T-cell (primary cell): ENCODE measurements at regions not wholly inside any gene's neighbourhood (a gene's known extent, or its start where the extent isn't known, plus 50 kb on each side); places are given as distances from the start of the nearest gene placed in this dataset.

Experiments
- ATAC-seq, 4 experiments: fragments of 200-7000 bp in 3 of 4; fragments of 150-1000 bp in 1 of 4; cut with Tn5 transposase; replicated peaks in 1 of 4; 1 replicate in 3 of 4; 2 replicates in 1 of 4; pipeline ENCODE4 v1.10.0; 2021; ENCODE audit warnings: moderate library complexity in 3 of 4, mild to moderate bottlenecking in 2 of 4, moderate number of reproducible peaks in 1 of 4
- CTCF ChIA-PET, 2 donors: fragments of 300-600 bp; sonication (Branson Sonifier 250); formaldehyde crosslinking; loops; one replicate each; lab custom pipeline; 2022; ENCODE audit warnings: antibody characterized with exemption in 2 of 2; lab: Charles Lee
- POLR2A ChIA-PET, 2 donors: fragments of 300-600 bp; sonication (Branson Sonifier 250); formaldehyde crosslinking; loops; one replicate each; lab custom pipeline; 2022; ENCODE audit warnings: antibody characterized with exemption in 2 of 2; lab: Charles Lee
- DNase-seq, 35 experiments: peaks; one replicate each; pipeline versions ENCODE4 v3.0.0 to v3.0.0-alpha.2; 2013 to 2023
- H3K27ac ChIP-seq: one replicate; pipeline ENCODE4 v1.5.1; 2013; ENCODE audit warnings: low read length
- H3K27me3 ChIP-seq, 2 experiments: replicated peaks in 1 of 2; 1 replicate in 1 of 2; 2 replicates in 1 of 2; pipeline versions ENCODE4 v1.6.1 to v1.7.0; 2013; ENCODE audit warnings: low read length in 1 of 2, mixed read lengths in 1 of 2; ENCODE audit not compliant: control insufficient read depth in 2 of 2, insufficient read depth in 2 of 2; ENCODE audit errors: extremely low read depth in 1 of 2
- H3K36me3 ChIP-seq, 2 donors: 1 replicate in 1 of 2; 2 replicates in 1 of 2; pipeline versions ENCODE4 v1.6.1 to v1.7.0; 2013; ENCODE audit warnings: low read length in 1 of 2; ENCODE audit not compliant: control insufficient read depth in 2 of 2, insufficient read depth in 1 of 2; ENCODE audit errors: extremely low read depth in 1 of 2
- H3K4me1 ChIP-seq, 2 experiments: 1 replicate in 1 of 2; 2 replicates in 1 of 2; pipeline versions ENCODE4 v1.6.1 to v1.7.0; 2013; ENCODE audit warnings: low read length in 2 of 2, mixed read lengths in 1 of 2; ENCODE audit not compliant: insufficient read depth in 2 of 2, control insufficient read depth in 1 of 2; ENCODE audit errors: extremely low read depth in 1 of 2
- H3K4me3 ChIP-seq, 2 donors: 1 replicate in 1 of 2; 2 replicates in 1 of 2; pipeline versions ENCODE4 v1.5.1 to v1.7.0; 2013; ENCODE audit warnings: mild to moderate bottlenecking in 2 of 2, low read length in 1 of 2, moderate library complexity in 1 of 2; ENCODE audit not compliant: control insufficient read depth in 1 of 2; ENCODE audit errors: extremely low read depth in 1 of 2
- H3K9me3 ChIP-seq: 2 replicates; pipeline ENCODE4 v1.7.0; 2013
- H3K27ac Mint-ChIP-seq, 2 donors: one replicate each; pipeline ENCODE4 v1.8.0; 2020 to 2021; ENCODE audit warnings: mild to moderate bottlenecking in 2 of 2, mixed read lengths in 2 of 2
- H3K27me3 Mint-ChIP-seq, 2 donors: one replicate each; pipeline ENCODE4 v1.8.0; 2021 to 2022; ENCODE audit warnings: mixed read lengths in 2 of 2
- H3K36me3 Mint-ChIP-seq: one replicate; pipeline ENCODE4 v1.8.0; 2021; ENCODE audit warnings: mixed read lengths
- H3K4me1 Mint-ChIP-seq, 3 donors: one replicate each; pipeline ENCODE4 v1.8.0; 2020 to 2022; ENCODE audit warnings: mixed read lengths in 3 of 3, mild to moderate bottlenecking in 1 of 3
- H3K4me3 Mint-ChIP-seq, 3 donors: one replicate each; pipeline ENCODE4 v1.8.0; 2020 to 2022; ENCODE audit warnings: mild to moderate bottlenecking in 3 of 3, mixed read lengths in 3 of 3, moderate library complexity in 3 of 3
- H3K9me3 Mint-ChIP-seq, 3 donors: one replicate each; pipeline ENCODE4 v1.8.0; 2020 to 2022; ENCODE audit warnings: mixed read lengths in 3 of 3
- WGBS: methylation state at CpG from one replicate; pipeline ENCODE4 v1.1.5; 2013; ENCODE audit warnings: missing lambda C conversion rate; ENCODE audit not compliant: insufficient coverage; 5-methylcytosine and 5-hydroxymethylcytosine counted together

- H3K4me1 Mint-ChIP-seq, result peaks cover 49 to 59% (median 50%) of the 10 kb centered on the region in 3 donors
Measured at GRCh38 chr14:89637581-89637980, 220.5 kb upstream of the FOXN3 start.

GRCh38 chr14:89635615-89636014, 218.6 kb upstream of the FOXN3 start:
- ChIA-PET CTCF (interaction anchor here in 1 of 2 donors (0.7 kb wide), 1 partner anchor 437 kb away, joined by 3 read pairs; no protein-coding TSS in a partner anchor), POLR2A (no interaction called here)
- Histone ChIP-seq H3K4me1 (peaks cover 5 to 10% of the 10 kb centered on the region in 2 experiments), H3K36me3 (no peaks in the 10 kb centered on the region), H3K4me3 (no peak overlapping the region), H3K9me3 (no peaks in the 10 kb centered on the region), H3K27me3 (no peaks in the 10 kb centered on the region), H3K27ac (no peak overlapping the region)
- WGBS, result 100% methylated on average over 5 of the region's 8 CpGs
- Mint-ChIP-seq H3K4me1 (peaks cover 40 to 57% (median 44%) of the 10 kb centered on the region in 3 donors), H3K36me3 (no peaks in the 10 kb centered on the region), H3K4me3 (no peak overlapping the region), H3K9me3 (no peaks in the 10 kb centered on the region), H3K27me3 (no peaks in the 10 kb centered on the region), H3K27ac (no peak overlapping the region)
- DNase-seq, result no peak
- no peak for ATAC-seq

More at GRCh38 chr14:89637581-89637980, 220.5 kb upstream of the FOXN3 start:
- Mint-ChIP-seq H3K4me3 (no peak overlapping the region), H3K9me3 (no peaks in the 10 kb centered on the region), H3K36me3 (no peaks in the 10 kb centered on the region), H3K27me3 (no peaks in the 10 kb centered on the region), H3K27ac (peak overlapping the region in 1 of 2 donors; percentile 41)
- Histone ChIP-seq H3K4me1 (peaks cover 7% of the 10 kb centered on the region in 2 experiments), H3K27ac (no peak overlapping the region), H3K9me3 (no peaks in the 10 kb centered on the region), H3K27me3 (no peaks in the 10 kb centered on the region), H3K36me3 (no peaks in the 10 kb centered on the region), H3K4me3 (no peak overlapping the region)
- DNase-seq (no peak), ATAC-seq (no peak)
- ChIA-PET CTCF (no interaction called here), POLR2A (no interaction called here)
- no CpG with 5 or more reads among the region's 2 CpGs for WGBS

GRCh38 chr14:89634037-89634436, 217.0 kb upstream of the FOXN3 start:
- H3K4me3 ChIP-seq, result no peak overlapping the region
- H3K36me3 ChIP-seq, result no peaks in the 10 kb centered on the region
- ChIA-PET CTCF (no interaction called here), POLR2A (no interaction called here)
- no peaks in the 10 kb centered on the region for H3K27me3 ChIP-seq
- WGBS, result no CpG with 5 or more reads among the region's 1 CpG
- peaks cover 6 to 12% of the 10 kb centered on the region in 2 experiments for H3K4me1 ChIP-seq
- ATAC-seq (no peak), DNase-seq (no peak)
- Mint-ChIP-seq H3K27me3 (no peaks in the 10 kb centered on the region), H3K4me1 (peaks cover 40 to 59% (median 44%) of the 10 kb centered on the region in 3 donors), H3K27ac (no peak overlapping the region), H3K36me3 (no peaks in the 10 kb centered on the region), H3K9me3 (no peaks in the 10 kb centered on the region), H3K4me3 (no peak overlapping the region)
- H3K27ac ChIP-seq, result no peak overlapping the region
- no peaks in the 10 kb centered on the region for H3K9me3 ChIP-seq

- ATAC-seq (no peak), DNase-seq (no peak)
- peaks cover 0 to 7% (median 2%) of the 10 kb centered on the region in 3 donors for H3K9me3 Mint-ChIP-seq
- Histone ChIP-seq H3K27me3 (no peaks in the 10 kb centered on the region), H3K9me3 (no peaks in the 10 kb centered on the region), H3K4me3 (no peak overlapping the region), H3K4me1 (peaks cover 8 to 26% of the 10 kb centered on the region in 2 experiments), H3K27ac (no peak overlapping the region), H3K36me3 (no peaks in the 10 kb centered on the region)
- peak overlapping the region; percentile 87 to 88 for H3K27ac Mint-ChIP-seq
- H3K4me1 Mint-ChIP-seq, result peaks cover 47 to 60% (median 58%) of the 10 kb centered on the region in 3 donors
- H3K4me3 Mint-ChIP-seq, result peak overlapping the region in 1 of 3 donors; percentile 54
- WGBS, result 92% methylated on average over 6 of the region's 7 CpGs
- no peaks in the 10 kb centered on the region for H3K27me3 Mint-ChIP-seq
- POLR2A ChIA-PET, result interaction anchor here (0.7 kb wide), 2 partner anchors 8 to 48 kb away, joined by 4 to 5 read pairs; no protein-coding TSS in a partner anchor
- H3K36me3 Mint-ChIP-seq, result peaks cover 3% of the 10 kb centered on the region
- CTCF ChIA-PET, result no interaction called here
Measured at GRCh38 chr14:89630101-89630829, 213.2 kb upstream of the FOXN3 start.

- H3K27ac ChIP-seq, result no peak overlapping the region
- no peaks in the 10 kb centered on the region for H3K27me3 ChIP-seq
- H3K36me3 ChIP-seq, result no peaks in the 10 kb centered on the region
- peaks cover 8 to 30% of the 10 kb centered on the region in 2 experiments for H3K4me1 ChIP-seq
- H3K4me3 ChIP-seq, result no peak overlapping the region
- POLR2A ChIA-PET, result interaction anchor here in 1 of 2 donors (0.7 kb wide), 1 partner anchor 47 kb away, joined by 5 read pairs; no protein-coding TSS in a partner anchor
- H3K9me3 Mint-ChIP-seq, result peaks cover 0 to 7% (median 2%) of the 10 kb centered on the region in 3 donors
- peak overlapping the region; percentile 4 to 57 for H3K27ac Mint-ChIP-seq
- H3K4me1 Mint-ChIP-seq, result peaks cover 47 to 60% (median 60%) of the 10 kb centered on the region in 3 donors
- no peaks in the 10 kb centered on the region for H3K9me3 ChIP-seq
- WGBS, result 74% methylated on average over 7 of the region's 8 CpGs
- peak overlapping the region in 2 of 3 donors; percentile 7 to 54 for H3K4me3 Mint-ChIP-seq
- DNase-seq, result no peak
- H3K27me3 Mint-ChIP-seq, result no peaks in the 10 kb centered on the region
- H3K36me3 Mint-ChIP-seq, result peaks cover 3% of the 10 kb centered on the region
- ATAC-seq, result no peak
- CTCF ChIA-PET, result no interaction called here
Measured at GRCh38 chr14:89629383-89629782, 212.3 kb upstream of the FOXN3 start.

GRCh38 chr14:89628521-89628920, 211.5 kb upstream of the FOXN3 start:
- DNase-seq (no peak), ATAC-seq (no peak)
- no peak overlapping the region for H3K27ac ChIP-seq
- H3K36me3 ChIP-seq, result no peaks in the 10 kb centered on the region
- no CpG with 5 or more reads among the region's 4 CpGs for WGBS
- H3K4me3 Mint-ChIP-seq, result no peak overlapping the region
- POLR2A ChIA-PET, result no interaction called here
- peaks cover 8 to 30% of the 10 kb centered on the region in 2 experiments for H3K4me1 ChIP-seq
- no peaks in the 10 kb centered on the region for H3K9me3 ChIP-seq
- peaks cover 47 to 60% (median 58%) of the 10 kb centered on the region in 3 donors for H3K4me1 Mint-ChIP-seq
- H3K27me3 Mint-ChIP-seq, result no peaks in the 10 kb centered on the region
- CTCF ChIA-PET, result no interaction called here
- H3K27ac Mint-ChIP-seq, result no peak overlapping the region
- peaks cover 3% of the 10 kb centered on the region for H3K36me3 Mint-ChIP-seq
- peaks cover 0 to 7% (median 2%) of the 10 kb centered on the region in 3 donors for H3K9me3 Mint-ChIP-seq
- no peak overlapping the region for H3K4me3 ChIP-seq
- H3K27me3 ChIP-seq, result no peaks in the 10 kb centered on the region
